GM18502 (cell line): ENCODE measurements at regions not wholly inside any gene's neighbourhood (a gene's known extent, or its start where the extent isn't known, plus 50 kb on each side); places are given as distances from the start of the nearest gene placed in this dataset.
A peak's percentile ranks its signal among the peaks of the same experiment; 100 is the strongest.

ENCODE experiments used
- ATAC-seq: cut with Tn5 transposase; IDR thresholded peaks from one replicate; pipeline ENCODE4 v1.9.1; 2021; ENCODE audit warnings: mild to moderate bottlenecking; ENCODE audit not compliant: unreplicated experiment, poor library complexity

GRCh38 chr10:113967126-113967525 lies 76.5 kb upstream of the ADRB1 start:
- no peak for ATAC-seq

GRCh38 chr10:113970641-113971040 lies 73.0 kb upstream of the ADRB1 start:
- ATAC-seq: peak; percentile 50

- ATAC-seq: no peak
Observed at GRCh38 chr10:113971349-113971973, 72.2 kb upstream of the ADRB1 start.

GRCh38 chr10:113977174-113977573 lies 66.5 kb upstream of the ADRB1 start:
- no peak for ATAC-seq

- no peak for ATAC-seq
Observed at GRCh38 chr10:113978802-113979201, 64.9 kb upstream of the ADRB1 start.

- no peak for ATAC-seq
Observed at GRCh38 chr10:113979409-113979808, 64.3 kb upstream of the ADRB1 start.

- no peak for ATAC-seq
Observed at GRCh38 chr10:113980408-113981087, 63.1 kb upstream of the ADRB1 start.

- peak; percentile 37 for ATAC-seq
Observed at GRCh38 chr10:113982296-113982695, 61.4 kb upstream of the ADRB1 start.

GRCh38 chr10:113982769-113983168 lies 60.9 kb upstream of the ADRB1 start:
- peak; percentile 81 for ATAC-seq

- peak; percentile 56 for ATAC-seq
Observed at GRCh38 chr10:113983552-113983951, 60.1 kb upstream of the ADRB1 start.

- ATAC-seq: no peak
Observed at GRCh38 chr10:113985297-113985844, 58.3 kb upstream of the ADRB1 start.

- ATAC-seq: no peak
Observed at GRCh38 chr10:113986316-113986715, 57.4 kb upstream of the ADRB1 start.

GRCh38 chr10:113987156-113987555 lies 56.5 kb upstream of the ADRB1 start:
- ATAC-seq: no peak

GRCh38 chr10:113987805-113988204 lies 55.9 kb upstream of the ADRB1 start:
- ATAC-seq: peak; percentile 42

GRCh38 chr10:113988535-113988934 lies 55.1 kb upstream of the ADRB1 start:
- no peak for ATAC-seq

- no peak for ATAC-seq
Observed at GRCh38 chr10:113991091-113991860, 52.4 kb upstream of the ADRB1 start.

GRCh38 chr10:113992471-113993011 lies 51.1 kb upstream of the ADRB1 start:
- no peak for ATAC-seq

- ATAC-seq: no peak
Observed at GRCh38 chr10:113993489-113993991, 50.1 kb upstream of the ADRB1 start.
